Prostate gland (tissue), 2 donors: ENCODE measurements at regions not wholly inside any gene's neighbourhood (a gene's known extent, or its start where the extent isn't known, plus 50 kb on each side); places are given as distances from the start of the nearest gene placed in this dataset.

Source experiments
- DNase-seq: peaks from one replicate; pipeline ENCODE4 v3.0.0-alpha.2; 2019; ENCODE audit warnings: low spot score
- H3K27ac ChIP-seq, 2 donors: fragments of 200-600 bp; sonication (generic); 2 replicates each; pipeline ENCODE4 v1.5.1; 2017 to 2019
- H3K27me3 ChIP-seq: fragments of 200-600 bp; sonication (generic); replicated peaks from 2 replicates; pipeline ENCODE4 v1.5.1; 2019; ENCODE audit not compliant: insufficient read depth
- H3K36me3 ChIP-seq, 2 donors: fragments of 200-600 bp; sonication (generic); 1 replicate in 1 of 2; 2 replicates in 1 of 2; pipeline versions ENCODE4 v1.5.1 to v1.8.1; 2017 to 2019
- H3K4me1 ChIP-seq: fragments of 200-600 bp; sonication (generic); replicated peaks from 2 replicates; pipeline ENCODE4 v1.5.1; 2019
- H3K4me3 ChIP-seq, 2 donors: fragments of 200-600 bp; sonication (generic); 2 replicates each; pipeline ENCODE4 v1.5.1; 2017 to 2019
- H3K9me3 ChIP-seq: fragments of 200-600 bp; sonication (generic); 2 replicates; pipeline ENCODE4 v1.5.1; 2017
- POLR2A ChIP-seq: fragments of 450-650 bp; IDR thresholded peaks from one replicate; pipeline ENCODE4 v1.6.1; 2016; ENCODE audit warnings: antibody characterized with exemption, mild to moderate bottlenecking
- POLR2AphosphoS5 ChIP-seq: sonication (generic); formaldehyde crosslinking; IDR thresholded peaks from one replicate; pipeline ENCODE4 v1.6.1; 2017; ENCODE audit warnings: antibody characterized with exemption
- WGBS: methylation state at CpG from one replicate; pipeline ENCODE4 v1.1.5; 2018; 5-methylcytosine and 5-hydroxymethylcytosine counted together
- intact Hi-C: fragments of 100-400 bp; cut with DNase I; formaldehyde crosslinking; loops from one replicate; pipeline ENCODE4 v1.14.2; 2022
- TF ChIP-seq, protein P1 (sequence below), 4 experiments: fragments of 200-600 bp in 2 of 4; fragments of 450-650 bp in 2 of 4; sonication (generic) in 2 of 4; IDR thresholded peaks; 1 replicate in 3 of 4; 2 replicates in 1 of 4; pipeline ENCODE4 v1.5.1; 2016 to 2019; ENCODE audit warnings: antibody characterized with exemption in 4 of 4, mild to moderate bottlenecking in 2 of 4, moderate library complexity in 2 of 4

DNA sequence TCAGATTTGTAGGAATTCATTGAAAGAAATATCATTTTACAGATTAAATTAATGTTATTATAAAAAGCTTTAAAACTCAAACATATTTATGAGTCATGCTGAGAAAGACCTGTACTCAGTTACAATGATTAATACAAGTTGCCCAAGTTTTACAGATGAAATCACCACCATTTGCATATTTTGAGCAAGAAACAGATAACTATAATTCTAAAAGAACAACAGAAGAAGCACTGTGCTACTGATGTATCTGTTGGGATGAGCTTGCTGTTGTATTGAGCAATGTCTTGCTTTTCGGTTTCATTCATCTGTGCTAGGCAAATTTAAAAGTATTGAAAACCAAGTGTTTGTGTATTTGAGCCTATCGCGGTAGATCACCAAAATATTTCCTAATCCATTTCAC lies 1589.1 kb upstream of the ZEB2 start:
- no peaks in the 10 kb centered on the region for H3K9me3 ChIP-seq
- intact Hi-C loops: no loop called here
- no peak for DNase-seq
- 64% methylated on average over 3 of the region's 3 CpGs for WGBS
- no peaks in the 10 kb centered on the region for H3K27me3 ChIP-seq
- no peak overlapping the region for H3K4me3 ChIP-seq
- no peaks in the 10 kb centered on the region for H3K36me3 ChIP-seq
- no peaks in the 10 kb centered on the region for H3K4me1 ChIP-seq
- no peak overlapping the region for H3K27ac ChIP-seq
- no peak for TF ChIP-seq POLR2A
- TF ChIP-seq, protein P1, sequence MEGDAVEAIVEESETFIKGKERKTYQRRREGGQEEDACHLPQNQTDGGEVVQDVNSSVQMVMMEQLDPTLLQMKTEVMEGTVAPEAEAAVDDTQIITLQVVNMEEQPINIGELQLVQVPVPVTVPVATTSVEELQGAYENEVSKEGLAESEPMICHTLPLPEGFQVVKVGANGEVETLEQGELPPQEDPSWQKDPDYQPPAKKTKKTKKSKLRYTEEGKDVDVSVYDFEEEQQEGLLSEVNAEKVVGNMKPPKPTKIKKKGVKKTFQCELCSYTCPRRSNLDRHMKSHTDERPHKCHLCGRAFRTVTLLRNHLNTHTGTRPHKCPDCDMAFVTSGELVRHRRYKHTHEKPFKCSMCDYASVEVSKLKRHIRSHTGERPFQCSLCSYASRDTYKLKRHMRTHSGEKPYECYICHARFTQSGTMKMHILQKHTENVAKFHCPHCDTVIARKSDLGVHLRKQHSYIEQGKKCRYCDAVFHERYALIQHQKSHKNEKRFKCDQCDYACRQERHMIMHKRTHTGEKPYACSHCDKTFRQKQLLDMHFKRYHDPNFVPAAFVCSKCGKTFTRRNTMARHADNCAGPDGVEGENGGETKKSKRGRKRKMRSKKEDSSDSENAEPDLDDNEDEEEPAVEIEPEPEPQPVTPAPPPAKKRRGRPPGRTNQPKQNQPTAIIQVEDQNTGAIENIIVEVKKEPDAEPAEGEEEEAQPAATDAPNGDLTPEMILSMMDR (IDR thresholded peaks at IDR 0.05): no peak
- TF ChIP-seq POLR2AphosphoS5: no peak

DNA sequence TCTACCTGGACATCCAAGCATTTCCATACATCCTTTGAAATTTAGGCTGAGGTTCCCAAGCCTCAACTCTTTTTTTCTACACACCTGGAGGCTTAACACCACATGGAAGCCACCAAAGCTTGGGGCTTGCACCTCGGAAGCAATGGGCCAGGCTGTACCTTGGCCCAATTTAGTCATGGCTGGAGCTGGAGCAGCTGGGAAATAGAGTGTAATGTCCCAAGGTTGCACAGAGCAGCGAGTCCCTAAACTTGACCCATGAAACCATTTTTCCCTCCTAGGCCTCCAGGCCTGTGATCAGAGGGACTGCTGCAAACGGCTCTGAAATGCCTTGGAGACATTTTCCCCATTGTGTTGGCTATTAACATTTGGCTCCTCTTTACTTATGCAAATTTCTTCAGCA lies 1574.3 kb upstream of the ZEB2 start:
- intact Hi-C loops: no loop called here
- H3K4me3 ChIP-seq: no peak overlapping the region
- TF ChIP-seq POLR2AphosphoS5 (no peak), POLR2A (no peak)
- TF ChIP-seq, protein P1 (IDR thresholded peaks at IDR 0.05): no peak
- H3K9me3 ChIP-seq: no peaks in the 10 kb centered on the region
- no peak for DNase-seq
- H3K36me3 ChIP-seq: no peaks in the 10 kb centered on the region
- WGBS: 78% methylated on average over 3 of the region's 3 CpGs
- H3K27me3 ChIP-seq: no peaks in the 10 kb centered on the region
- no peaks in the 10 kb centered on the region for H3K4me1 ChIP-seq
- H3K27ac ChIP-seq: no peak overlapping the region

DNA sequence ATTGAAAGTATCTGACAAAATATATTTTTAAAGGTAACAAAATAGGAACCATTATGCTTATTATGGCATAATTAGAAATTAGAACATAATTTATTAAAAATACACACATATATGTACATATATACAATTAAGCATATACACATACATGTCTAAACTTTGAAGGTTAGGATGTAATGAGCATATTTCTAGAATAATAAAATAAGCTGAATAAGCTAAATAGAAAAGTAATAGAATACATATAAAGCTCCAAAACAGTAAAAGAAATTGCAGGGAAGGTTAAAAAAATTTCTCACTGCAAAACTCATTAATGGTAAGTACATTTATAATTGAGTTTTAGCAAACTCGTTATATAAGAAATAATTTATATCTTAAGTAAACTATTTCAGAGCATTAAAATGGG lies 1561.5 kb upstream of the ZEB2 start:
- Histone ChIP-seq H3K4me1 (no peaks in the 10 kb centered on the region), H3K27me3 (no peaks in the 10 kb centered on the region), H3K27ac (no peak overlapping the region), H3K4me3 (no peak overlapping the region), H3K36me3 (no peaks in the 10 kb centered on the region), H3K9me3 (no peaks in the 10 kb centered on the region)
- no peak for DNase-seq
- intact Hi-C loops: no loop called here
- TF ChIP-seq, protein P1 (IDR thresholded peaks at IDR 0.05): no peak
- no peak for TF ChIP-seq POLR2AphosphoS5
- TF ChIP-seq POLR2A: no peak
- 82% methylated on average over 1 of the region's 1 CpG for WGBS

DNA sequence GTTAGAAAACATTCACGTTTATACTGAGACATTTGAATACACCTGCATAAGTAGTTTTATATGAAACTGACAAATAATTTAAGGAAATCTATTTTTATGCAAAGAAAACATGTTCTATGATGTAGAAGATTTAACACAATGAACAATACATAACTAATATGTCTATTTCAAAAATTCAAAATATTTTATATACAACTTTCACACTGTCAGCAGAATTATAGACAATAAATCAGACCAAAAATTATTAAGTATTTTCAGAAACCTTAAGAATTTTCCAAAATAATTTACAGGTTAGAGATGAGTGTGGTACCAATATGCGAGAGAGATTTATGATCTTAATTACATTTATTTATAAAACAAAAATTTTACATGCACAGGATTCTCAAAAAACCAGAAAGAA lies 1561.0 kb upstream of the ZEB2 start:
- H3K4me3 ChIP-seq: no peak overlapping the region
- no peaks in the 10 kb centered on the region for H3K36me3 ChIP-seq
- no peak for DNase-seq
- no peaks in the 10 kb centered on the region for H3K4me1 ChIP-seq
- no peak for TF ChIP-seq POLR2A
- no peak for TF ChIP-seq POLR2AphosphoS5
- TF ChIP-seq, protein P1 (IDR thresholded peaks at IDR 0.05): no peak
- WGBS: 82% methylated on average over 2 of the region's 2 CpGs
- H3K9me3 ChIP-seq: no peaks in the 10 kb centered on the region
- no peak overlapping the region for H3K27ac ChIP-seq
- intact Hi-C loops: no loop called here
- H3K27me3 ChIP-seq: no peaks in the 10 kb centered on the region

DNA sequence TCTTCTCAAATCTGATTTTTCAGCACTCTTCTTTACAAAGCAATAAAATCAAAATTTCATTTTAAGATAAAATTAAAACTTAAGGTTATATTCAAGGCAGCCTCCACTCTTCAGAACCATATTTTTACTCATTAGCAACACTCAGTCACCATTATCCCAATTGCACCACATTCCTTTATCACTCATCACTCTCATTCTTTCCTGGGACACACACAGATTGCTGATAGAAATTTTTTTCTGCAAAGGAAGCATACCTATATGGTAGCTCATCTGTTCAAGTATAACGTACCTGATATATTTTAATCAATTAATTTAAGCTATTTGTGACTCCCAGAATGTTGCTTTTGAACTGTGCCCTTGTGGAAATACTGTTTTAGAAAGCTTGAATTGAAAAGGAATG lies 1559.3 kb upstream of the ZEB2 start:
- intact Hi-C loops: no loop called here
- WGBS: 83% methylated on average over 1 of the region's 1 CpG
- DNase-seq: no peak
- Histone ChIP-seq H3K9me3 (no peaks in the 10 kb centered on the region), H3K36me3 (no peaks in the 10 kb centered on the region), H3K27me3 (no peaks in the 10 kb centered on the region), H3K4me3 (no peak overlapping the region), H3K27ac (no peak overlapping the region), H3K4me1 (no peaks in the 10 kb centered on the region)
- TF ChIP-seq POLR2A (no peak), POLR2AphosphoS5 (no peak)

DNA sequence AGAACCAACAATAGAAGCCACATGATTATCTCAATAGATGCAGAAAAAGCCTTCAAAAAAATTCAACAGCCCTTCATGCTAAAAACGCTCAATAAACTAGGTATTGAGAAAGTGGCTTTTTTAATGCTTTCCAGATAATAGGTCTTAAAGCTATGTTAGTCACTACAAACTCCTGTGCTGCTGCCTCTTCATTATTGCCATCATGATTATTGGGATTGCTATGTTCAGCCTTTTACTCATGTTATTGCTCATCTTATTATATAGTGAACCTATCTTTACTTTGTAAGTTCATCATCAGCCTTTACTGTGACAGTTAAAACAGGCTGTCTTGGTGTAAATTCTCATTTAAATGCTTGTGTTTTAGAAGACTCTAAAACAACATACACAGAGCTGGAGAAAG lies 1557.2 kb upstream of the ZEB2 start:
- 94% methylated on average over 1 of the region's 1 CpG for WGBS

More for the DNA sequence above, 1557.2 kb upstream of the ZEB2 start:
- H3K27ac ChIP-seq: no peak overlapping the region
- intact Hi-C loops: no loop called here
- no peaks in the 10 kb centered on the region for H3K27me3 ChIP-seq
- H3K4me1 ChIP-seq: no peaks in the 10 kb centered on the region
- no peaks in the 10 kb centered on the region for H3K9me3 ChIP-seq
- no peak overlapping the region for H3K4me3 ChIP-seq
- no peaks in the 10 kb centered on the region for H3K36me3 ChIP-seq
- TF ChIP-seq POLR2A: no peak
- TF ChIP-seq POLR2AphosphoS5: no peak
- TF ChIP-seq, protein P1 (IDR thresholded peaks at IDR 0.05): no peak
- no peak for DNase-seq
